ENCODE measurements at regions not wholly inside any gene's neighbourhood (a gene's known extent, or its start where the extent isn't known, plus 50 kb on each side); places are given as distances from the start of the nearest gene placed in this dataset.

GRCh38 chr4:184575306-184575705, 73.9 kb downstream of the CASP3 start:
- DNase-seq = no peak

DNA sequence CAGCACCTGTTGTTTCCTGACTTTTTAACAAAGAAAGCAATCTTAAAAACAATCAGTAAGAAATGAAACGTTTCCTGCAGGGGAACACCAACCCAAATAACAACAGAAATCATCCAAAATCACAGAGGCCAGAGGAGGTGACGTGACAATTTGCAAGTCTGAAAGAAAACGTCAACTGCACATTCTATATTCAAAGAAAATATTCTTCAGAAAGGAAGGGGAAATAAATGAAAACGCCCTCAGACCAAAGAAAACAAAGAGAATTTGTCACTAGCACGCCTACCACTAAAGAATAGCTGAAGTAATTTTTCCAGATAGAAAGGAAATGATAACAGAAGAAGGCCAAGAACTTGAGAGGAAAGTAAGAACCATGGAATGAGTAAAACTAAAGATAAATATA, 74.4 kb downstream of the CASP3 start:
- DNase-seq = no peak

DNA sequence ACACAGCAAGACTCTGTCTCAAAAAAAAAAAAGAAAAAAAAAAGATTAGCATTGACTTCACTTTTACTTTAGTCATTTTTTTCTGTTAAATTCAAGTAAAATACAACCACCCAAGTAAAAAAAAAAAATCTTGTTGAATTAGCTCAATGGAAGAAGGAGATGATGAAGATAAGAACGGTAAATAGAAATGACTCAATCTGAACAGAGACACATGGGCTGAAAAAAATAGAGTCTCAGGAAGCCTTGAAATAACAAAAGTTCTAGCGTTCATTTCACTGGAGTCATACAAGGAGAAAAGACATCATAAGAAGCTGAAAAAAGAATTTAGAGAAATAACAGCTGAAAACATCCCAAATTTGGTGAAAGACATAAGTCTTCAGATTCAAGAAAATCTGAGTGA, 75.5 kb downstream of the CASP3 start:
- DNase-seq = no peak

DNA sequence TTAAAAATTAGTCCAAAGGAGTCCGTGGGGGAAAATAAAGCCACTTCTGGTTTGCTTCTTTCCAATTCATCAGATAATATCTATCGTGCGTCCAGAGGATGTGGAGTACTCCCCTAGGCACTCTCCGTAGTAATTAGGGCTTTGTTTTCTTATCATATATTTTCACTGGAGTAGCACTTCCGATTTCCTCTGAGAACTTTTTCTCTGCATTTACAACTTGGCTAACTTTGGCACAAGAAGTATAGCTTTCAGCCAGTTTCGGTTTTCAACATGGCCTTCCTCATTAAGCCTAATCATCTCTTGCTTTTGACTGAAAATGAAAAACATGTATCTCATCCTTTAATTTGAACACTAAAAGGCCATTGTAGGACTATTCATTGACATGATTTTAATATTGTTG, 80.5 kb downstream of the CASP3 start:
- no peak for DNase-seq

DNA sequence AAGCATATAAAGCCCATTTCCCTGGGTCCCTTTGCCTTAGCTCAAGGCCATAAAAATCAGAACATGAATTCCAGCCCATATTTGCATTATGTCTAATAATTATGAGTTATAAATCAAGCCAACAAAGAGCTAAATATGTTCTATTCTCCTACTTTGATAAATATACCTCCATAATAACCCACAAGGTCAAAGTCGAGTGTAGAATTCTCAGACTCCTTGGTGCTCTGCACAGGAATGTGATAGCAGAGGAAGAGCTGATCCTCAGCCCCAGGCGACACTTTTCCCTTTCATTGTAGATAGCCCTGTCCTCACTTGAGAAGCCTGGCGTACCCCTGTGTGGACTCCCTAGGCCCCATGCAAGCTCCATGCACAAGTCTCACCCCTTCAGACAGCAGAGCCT, 85.6 kb downstream of the CASP3 start:
- DNase-seq = no peak

GRCh38 chr4:184558996-184559395, 84.6 kb upstream of the IRF2 start:
- DNase-seq = no peak

- DNase-seq = no peak
These were observed 79.5 kb upstream of the IRF2 start for GRCh38 chr4:184553891-184554290.

DNA sequence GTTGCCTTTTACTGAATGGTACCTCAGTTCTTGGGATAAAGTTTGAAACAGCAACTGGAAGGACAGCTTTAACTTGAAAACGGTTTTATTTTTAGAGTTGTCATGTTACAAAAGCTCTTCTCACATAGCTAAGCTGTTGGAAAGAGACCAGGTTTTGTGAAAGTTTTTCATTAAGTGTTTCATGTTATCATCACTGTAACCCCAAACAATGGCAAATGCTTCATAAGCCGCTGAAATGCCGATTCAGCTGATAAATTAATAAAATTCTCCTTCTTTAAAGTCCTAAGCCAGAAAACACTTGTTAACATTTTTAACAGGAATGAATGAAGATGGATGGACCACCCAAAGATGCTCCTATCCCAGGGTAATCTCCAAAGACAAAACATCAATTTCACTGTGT, 76.1 kb upstream of the IRF2 start:
- no peak for DNase-seq

DNA sequence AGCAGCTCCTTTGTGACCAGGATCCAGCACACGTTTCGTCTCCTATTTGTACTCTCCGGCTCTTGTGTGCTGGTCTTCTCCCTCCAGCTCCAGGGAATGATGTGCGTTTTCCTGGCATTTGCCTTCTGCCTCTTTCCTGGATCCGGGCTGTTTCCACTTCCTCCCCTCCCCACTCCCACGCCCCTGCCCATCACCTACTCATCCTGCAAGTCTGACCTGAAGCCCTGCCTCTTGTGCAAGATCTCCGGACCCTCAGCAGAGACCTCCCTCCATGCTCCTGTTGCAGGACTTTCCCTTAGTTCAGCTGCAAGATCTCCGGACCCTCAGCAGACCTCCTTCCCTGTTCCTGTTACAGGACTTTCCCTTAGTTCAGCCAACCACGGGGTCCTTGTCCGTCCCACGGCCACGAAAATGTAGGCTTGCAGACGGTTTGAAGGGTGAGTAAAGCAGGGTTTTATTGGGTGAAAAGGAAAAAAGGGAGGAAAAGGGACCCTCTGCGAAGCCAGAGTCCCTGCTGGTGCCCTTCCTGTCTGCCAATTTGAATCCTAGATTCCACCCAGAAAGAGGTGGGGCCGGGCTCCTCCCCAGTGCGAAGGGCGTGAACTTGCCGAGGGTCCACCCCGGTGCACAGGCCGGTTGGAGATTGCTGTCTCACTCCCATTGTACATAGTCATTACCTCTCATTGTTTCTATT, 74.4 kb upstream of the IRF2 start:
- no peak for DNase-seq

DNA sequence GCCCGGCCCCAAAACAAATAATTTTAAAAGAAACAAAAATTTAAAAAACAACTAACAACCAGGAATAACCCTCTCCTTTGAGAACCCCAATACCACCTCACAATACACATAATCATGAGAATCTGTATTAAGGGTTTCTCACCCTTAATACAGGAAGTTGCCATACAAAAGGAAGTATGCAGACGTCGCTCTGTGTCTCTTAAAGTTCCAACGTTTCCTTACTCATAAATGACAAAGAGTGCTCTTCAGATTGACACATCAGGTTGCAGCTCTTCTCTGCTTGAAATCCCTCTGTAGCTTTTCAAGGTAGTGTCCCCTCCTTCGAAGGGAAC, 73.9 kb upstream of the IRF2 start:
- no peak for DNase-seq

DNA sequence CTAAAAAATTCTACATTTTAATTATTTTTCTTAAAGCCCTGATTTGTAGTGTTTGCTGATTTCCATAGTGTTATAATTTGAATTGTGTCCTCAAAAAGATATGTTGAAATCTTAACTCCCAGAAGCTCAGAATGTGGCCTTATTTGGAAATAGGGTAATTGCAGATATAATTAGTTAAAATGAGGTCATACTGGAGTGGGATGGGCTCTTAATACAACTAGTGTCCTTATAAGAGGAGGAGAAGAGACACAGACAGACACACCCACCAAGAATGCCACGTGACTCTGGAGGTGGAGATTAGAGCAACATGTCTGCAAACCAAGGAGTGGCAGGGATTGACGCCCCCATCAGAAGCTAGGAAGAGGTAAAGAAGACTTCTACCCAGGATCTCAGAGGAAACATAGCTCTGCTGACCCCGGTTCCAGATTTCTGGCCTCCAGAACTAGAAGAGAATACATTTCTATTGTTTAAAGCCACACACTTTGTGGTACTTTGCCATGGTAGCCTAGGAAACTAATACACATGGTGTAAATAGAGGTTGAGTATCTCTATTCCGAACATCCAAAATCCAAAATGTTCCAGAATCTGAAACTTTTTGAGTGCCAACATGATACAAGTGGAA, 70.5 kb upstream of the IRF2 start:
- DNase-seq = no peak

DNA sequence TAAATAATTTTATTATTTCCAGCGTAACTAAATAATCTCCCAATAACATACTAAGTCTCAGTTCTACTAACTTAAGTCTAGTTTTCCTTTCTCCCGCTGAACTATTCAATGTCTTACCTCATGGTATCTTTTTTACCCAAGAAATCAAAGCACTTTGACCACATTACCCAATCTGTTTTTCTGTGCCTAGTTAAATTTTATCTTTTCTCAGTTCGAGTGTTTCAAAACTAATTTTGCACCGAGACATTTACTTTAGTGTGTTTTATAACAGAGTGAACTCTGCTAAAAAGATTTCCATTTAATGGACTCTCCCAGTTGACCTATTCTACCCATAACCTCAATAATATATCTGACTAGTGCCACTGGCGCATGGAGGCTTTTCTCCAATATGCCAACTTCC, 67.6 kb upstream of the IRF2 start:
- DNase-seq = no peak

DNA sequence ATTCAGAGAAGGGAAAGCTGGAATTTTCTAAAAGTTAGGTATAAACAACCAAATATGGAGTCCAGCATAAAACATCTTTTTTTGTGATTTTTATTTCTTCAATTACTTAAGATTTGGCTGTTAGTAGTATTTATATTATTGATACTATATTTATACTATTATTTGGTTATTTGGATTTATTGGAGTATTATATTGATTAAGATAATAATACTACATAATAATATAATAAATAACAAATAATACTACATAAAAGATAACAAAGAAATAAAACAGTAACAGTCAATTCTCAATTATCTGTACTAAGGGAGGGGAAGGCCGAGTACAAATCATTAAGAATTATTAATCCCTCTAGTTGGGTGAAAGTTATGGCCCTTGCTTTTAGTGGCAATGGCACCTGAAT, 66.0 kb upstream of the IRF2 start:
- DNase-seq = no peak

DNA sequence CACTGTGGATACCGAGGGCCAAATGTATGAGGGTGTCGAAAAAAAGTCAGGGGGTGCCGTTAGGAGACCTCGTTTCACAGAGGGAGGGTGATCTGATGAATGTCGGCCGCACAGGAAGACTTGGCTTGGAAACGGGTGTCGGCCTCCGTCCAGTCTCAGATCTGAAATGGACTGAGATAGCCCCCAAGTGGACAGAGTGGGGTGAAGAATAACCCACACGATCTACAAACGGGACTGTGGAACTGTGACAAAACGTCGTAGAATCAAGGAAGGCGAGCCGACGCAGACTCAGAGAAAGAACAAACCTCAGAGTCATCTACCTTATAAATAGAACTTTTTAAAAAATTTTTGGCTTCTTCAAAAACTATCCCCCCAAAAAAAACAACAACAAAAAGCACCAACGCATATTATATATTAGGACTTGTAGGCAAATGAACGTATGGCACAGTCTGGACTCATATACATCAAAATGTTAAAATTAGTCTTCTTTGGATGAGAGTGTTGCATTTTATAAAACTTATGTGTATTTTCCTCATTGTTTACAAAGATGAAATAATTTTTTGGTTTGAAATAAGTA, 63.8 kb upstream of the IRF2 start:
- peak; percentile 50 for DNase-seq

- DNase-seq = peak; percentile 89
These were observed 63.1 kb upstream of the IRF2 start for GRCh38 chr4:184537269-184538022.

GRCh38 chr4:184536881-184537248, 62.5 kb upstream of the IRF2 start:
- no peak for DNase-seq

- DNase-seq = no peak
These were observed 61.9 kb upstream of the IRF2 start for GRCh38 chr4:184536065-184536880.

GRCh38 chr4:184534511-184535391, 60.4 kb upstream of the IRF2 start:
- DNase-seq = no peak

DNA sequence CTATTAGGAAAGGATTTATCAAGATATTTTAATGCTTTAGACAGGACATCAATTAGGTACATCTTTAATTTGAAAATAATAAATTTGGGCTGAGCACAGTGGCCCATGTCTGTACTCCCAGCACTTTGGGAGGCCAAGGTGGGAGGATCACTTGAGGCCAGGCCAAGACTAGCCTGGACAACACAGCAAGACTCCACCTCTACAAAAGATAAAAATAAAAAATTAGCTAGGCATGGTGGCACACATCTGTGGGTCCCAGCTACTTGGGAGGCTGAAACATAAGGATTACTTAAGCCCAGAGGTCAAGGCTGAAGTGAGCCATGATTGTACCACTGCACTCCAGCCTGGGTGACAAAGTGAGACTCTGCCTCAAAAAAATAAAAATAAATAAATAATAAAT, 59.6 kb upstream of the IRF2 start:
- DNase-seq = no peak

- DNase-seq = no peak
These were observed 56.7 kb upstream of the IRF2 start for GRCh38 chr4:184531008-184531407.

GRCh38 chr4:184529283-184529682, 54.9 kb upstream of the IRF2 start:
- no peak for DNase-seq

DNA sequence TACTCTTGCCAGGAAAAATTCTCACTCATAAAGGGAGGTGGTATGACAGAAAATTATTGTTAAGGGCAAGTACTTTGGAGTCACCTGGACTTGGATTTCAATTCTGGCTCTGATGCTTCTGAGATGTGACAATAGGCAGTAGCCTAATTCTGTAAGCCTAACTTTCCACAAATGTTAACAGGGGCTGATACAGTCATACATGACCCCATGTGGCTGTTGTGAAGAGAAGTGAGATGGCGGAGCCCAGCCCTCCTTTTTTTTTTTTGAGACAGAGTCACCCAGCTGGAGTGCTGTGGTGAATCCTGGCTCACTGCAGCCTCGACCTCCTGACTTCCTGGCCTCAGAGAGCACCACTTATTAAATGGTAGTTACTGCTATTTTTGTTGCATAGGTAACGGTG, 54.4 kb upstream of the IRF2 start:
- DNase-seq = no peak

Measured in DMS 273 treated with DMSO at 0.1 percent for 48 hours (cell line).